HepG2 (cell line): ENCODE measurements at regions not wholly inside any gene's neighbourhood (a gene's known extent, or its start where the extent isn't known, plus 50 kb on each side); places are given as distances from the start of the nearest gene placed in this dataset.

Source experiments
- ATAC-seq: fragments of 200-7000 bp; cut with Tn5 transposase; 3 replicates; pipeline ENCODE4 v1.9.1; 2020; ENCODE audit warnings: mild to moderate bottlenecking, moderate library complexity
- BruUV-seq: library from RNA; stranded (reverse); fragments of 400-500 nt; replicated peaks from 2 replicates; lab custom pipeline; 2021; lab: Mats Ljungman, UMichigan
- CTCF ChIA-PET: fragments of 300-600 bp; formaldehyde crosslinking; extraction: SDS; loops from one replicate; lab custom pipeline; 2021; ENCODE audit warnings: low total read pairs, inconsistent platforms, low intra/inter-chr PET ratio; lab: Yijun Ruan, JAX
- POLR2A ChIA-PET: fragments of 350-600 bp; sonication (Branson Sonifier 250); formaldehyde crosslinking; loops from one replicate; lab custom pipeline; 2020; ENCODE audit warnings: antibody characterized with exemption, inconsistent platforms; lab: Yijun Ruan, JAX
- DNase-seq: peaks from one replicate; pipeline ENCODE4 v3.0.0-alpha.2; 2015; ENCODE audit warnings: low spot score
- FAIRE-seq: peaks from 3 replicates; lab custom pipeline; 2011; peaks lifted over from hg19 to GRCh38; lab: Jason Lieb, UNC
- H2AFZ ChIP-seq: one replicate; pipeline ENCODE4 v1.6.1; 2011; ENCODE audit warnings: low read length, inconsistent platforms
- H3K27ac ChIP-seq: fragments of 300-600 bp; 3 replicates; pipeline ENCODE4 v1.8.0; 2011; ENCODE audit warnings: mixed run types, mild to moderate bottlenecking, mixed read lengths, low read length, inconsistent platforms; ENCODE audit not compliant: insufficient read depth; ENCODE audit errors: extremely low read length
- H3K27me3 ChIP-seq, 2 experiments: fragments of 200-600 bp in 1 of 2; 2 replicates in 1 of 2; 3 replicates in 1 of 2; pipeline versions ENCODE4 v1.6.0 to v1.8.0; 2011; ENCODE audit warnings: low read length in 2 of 2, mild to moderate bottlenecking in 2 of 2, moderate library complexity in 2 of 2, inconsistent platforms in 1 of 2; ENCODE audit not compliant: insufficient read depth in 2 of 2, control insufficient read depth in 1 of 2
- H3K36me3 ChIP-seq, 2 experiments: fragments of 200-600 bp in 1 of 2; replicated peaks in 1 of 2; 2 replicates in 1 of 2; 3 replicates in 1 of 2; pipeline versions ENCODE4 v1.5.1 to v1.8.0; 2011; ENCODE audit warnings: low read length in 2 of 2, inconsistent platforms in 1 of 2; ENCODE audit not compliant: insufficient read depth in 2 of 2, control insufficient read depth in 1 of 2
- H3K4me1 ChIP-seq: 2 replicates; pipeline ENCODE4 v1.5.1; 2012; ENCODE audit warnings: low read length, inconsistent platforms; ENCODE audit not compliant: insufficient read depth
- H3K4me2 ChIP-seq: 2 replicates; pipeline ENCODE4 v1.6.0; 2011; ENCODE audit warnings: low read depth, low read length, inconsistent platforms
- H3K4me3 ChIP-seq, 3 experiments: fragments of 200-600 bp in 1 of 3; sonication (generic), shearing (Covaris generic) in 1 of 3; replicated peaks in 1 of 3; 2 replicates each; pipeline ENCODE4 v1.5.1; 2011 to 2016; ENCODE audit warnings: low read length in 3 of 3, inconsistent platforms in 2 of 3, low read depth in 2 of 3, mild to moderate bottlenecking in 2 of 3, control low read depth in 1 of 3, mixed read lengths in 1 of 3; ENCODE audit not compliant: insufficient read depth in 1 of 3
- H3K79me2 ChIP-seq: one replicate; pipeline ENCODE4 v1.6.1; 2011; ENCODE audit warnings: low read length, inconsistent platforms; ENCODE audit not compliant: insufficient read depth
- H3K9ac ChIP-seq: 2 replicates; pipeline ENCODE4 v1.6.0; 2011; ENCODE audit warnings: mild to moderate bottlenecking, low read depth, low read length, inconsistent platforms; ENCODE audit not compliant: insufficient read depth
- H3K9me3 ChIP-seq: 2 replicates; pipeline ENCODE4 v1.5.1; 2012; ENCODE audit warnings: mild to moderate bottlenecking, low read length
- H4K20me1 ChIP-seq: 2 replicates; pipeline ENCODE4 v1.6.0; 2011; ENCODE audit warnings: inconsistent platforms, mild to moderate bottlenecking, low read length, moderate library complexity; ENCODE audit not compliant: insufficient read depth
- CCDC6 ChIP-seq: sonication (generic); formaldehyde crosslinking; IDR thresholded peaks from 2 replicates; pipeline ENCODE4 v1.8.1; 2022; ENCODE audit warnings: mild to moderate bottlenecking, missing genetic modification reagents, moderate library complexity
- ERF ChIP-seq: IDR thresholded peaks from 2 replicates; pipeline ENCODE4 v1.6.1; 2018; ENCODE audit warnings: missing biosample characterization, missing genetic modification reagents
- GPBP1L1 ChIP-seq: sonication (generic); formaldehyde crosslinking; IDR thresholded peaks from 2 replicates; pipeline ENCODE4 v1.5.0; 2020; ENCODE audit warnings: mild to moderate bottlenecking, missing genetic modification reagents
- HIVEP1 ChIP-seq: sonication (generic); formaldehyde crosslinking; IDR thresholded peaks from 2 replicates; pipeline ENCODE4 v1.4.0; 2020; ENCODE audit warnings: mild to moderate bottlenecking, missing genetic modification reagents
- HNRNPUL1 ChIP-seq: fragments of 200-400 bp; formaldehyde crosslinking; IDR thresholded peaks from 2 replicates; pipeline ENCODE4 v1.6.1; 2017; ENCODE audit warnings: low read depth, mild to moderate bottlenecking, low read length, moderate library complexity
- PLRG1 ChIP-seq: fragments of 450-650 bp; conservative IDR thresholded peaks from 2 replicates; pipeline ENCODE4 v1.6.1; 2016
- RARG ChIP-seq: sonication (generic); formaldehyde crosslinking; IDR thresholded peaks from 2 replicates; pipeline ENCODE4 v1.4.0; 2020; ENCODE audit warnings: low read depth, mild to moderate bottlenecking, missing genetic modification reagents
- STAG1 ChIP-seq: sonication (generic); formaldehyde crosslinking; IDR thresholded peaks from 2 replicates; pipeline ENCODE4 v1.4.0; 2020; ENCODE audit warnings: missing genetic modification reagents
- THRA ChIP-seq: sonication (generic); formaldehyde crosslinking; IDR thresholded peaks from 2 replicates; pipeline ENCODE4 v1.4.0; 2020; ENCODE audit warnings: missing genetic modification reagents, borderline replicate concordance
- TOE1 ChIP-seq: sonication (generic); formaldehyde crosslinking; IDR thresholded peaks from 2 replicates; pipeline ENCODE4 v1.4.0; 2020; ENCODE audit warnings: mild to moderate bottlenecking, missing genetic modification reagents
- TP53 ChIP-seq: sonication (generic); formaldehyde crosslinking; conservative IDR thresholded peaks from 2 replicates; pipeline ENCODE4 v1.4.0; 2020; ENCODE audit warnings: missing genetic modification reagents
- ZKSCAN8 ChIP-seq: IDR thresholded peaks from 2 replicates; pipeline ENCODE4 v1.6.1; 2016; ENCODE audit warnings: borderline replicate concordance, missing genetic modification reagents, missing compliant biosample characterization
- ZNF430 ChIP-seq: sonication (generic); formaldehyde crosslinking; IDR thresholded peaks from 2 replicates; pipeline ENCODE4 v1.9.0; 2021; ENCODE audit warnings: mild to moderate bottlenecking, missing genetic modification reagents
- ZNF710 ChIP-seq: sonication (generic); formaldehyde crosslinking; IDR thresholded peaks from 2 replicates; pipeline ENCODE4 v1.5.0; 2020; ENCODE audit warnings: mild to moderate bottlenecking, missing genetic modification reagents, borderline replicate concordance
- in situ Hi-C: cut with HindIII; loops from 2 replicates; pipeline ENCODE4 v1.10.0; 2017; ENCODE audit warnings: low pct_unique_long_range_greater_than_20kb; ENCODE audit not compliant: extremely low pct_ligation_motif_present
- intact Hi-C: fragments of 100-400 bp; cut with micrococcal nuclease; formaldehyde crosslinking; loops from one replicate; pipeline ENCODE4 v1.10.0; 2022; ENCODE audit not compliant: unreplicated experiment

- DNase-seq = no peak
- CTCF ChIA-PET = no interaction called here
- H3K4me2 ChIP-seq = no peak overlapping the region
- H3K79me2 ChIP-seq = no peaks in the 10 kb centered on the region
- in situ Hi-C loops (no loop called here), intact Hi-C loops (no loop called here)
- no peak overlapping the region for H3K9ac ChIP-seq
- no peak for ATAC-seq
- H3K27ac ChIP-seq = no peak overlapping the region
- no peaks in the 10 kb centered on the region for H3K36me3 ChIP-seq
- TF ChIP-seq GPBP1L1 (CRISPR knock-in tag) (no peak), ZKSCAN8 (CRISPR knock-in tag) (no peak), STAG1 (CRISPR knock-in tag) (no peak), THRA (no peak), HNRNPUL1 (no peak), HIVEP1 (no peak), CCDC6 (CRISPR knock-in tag) (no peak), ERF (CRISPR knock-in tag) (no peak), ZNF710 (CRISPR knock-in tag) (no peak), ZNF430 (CRISPR knock-in tag) (no peak), PLRG1 (no peak), RARG (CRISPR knock-in tag) (no peak), TOE1 (CRISPR knock-in tag) (no peak), TP53 (CRISPR knock-in tag) (no peak)
- no peak overlapping the region for H3K4me3 ChIP-seq
- H2AFZ ChIP-seq = no peak overlapping the region
- H4K20me1 ChIP-seq = no peaks in the 10 kb centered on the region
- H3K9me3 ChIP-seq = no peaks in the 10 kb centered on the region
- POLR2A ChIA-PET = no interaction called here
- H3K27me3 ChIP-seq = no peaks in the 10 kb centered on the region
- H3K4me1 ChIP-seq = peaks cover 13% of the 10 kb centered on the region; the same call in 1 of the 2 replicates
- no peak for FAIRE-seq
- BruUV-seq = no TSS peak
These were observed 639.0 kb upstream of the ITGA1 start for GRCh38 chr5:52148679-52149078.
